Karpas-422 (cell line): ENCODE measurements at regions not wholly inside any gene's neighbourhood (a gene's known extent, or its start where the extent isn't known, plus 50 kb on each side); places are given as distances from the start of the nearest gene placed in this dataset.

Experiments used
- DNase-seq: peaks from one replicate; pipeline ENCODE4 v3.0.0-alpha.2; 2015
- H2AFZ ChIP-seq: fragments of 200-600 bp; sonication (generic); 2 replicates; pipeline ENCODE4 v1.6.1; 2014; ENCODE audit warnings: antibody characterized with exemption, low read length, mixed read lengths
- H3K27ac ChIP-seq: fragments of 200-600 bp; sonication (generic); 2 replicates; pipeline ENCODE4 v1.5.1; 2014; ENCODE audit warnings: mild to moderate bottlenecking, low read length, moderate library complexity
- H3K27me3 ChIP-seq: fragments of 200-600 bp; sonication (generic); 2 replicates; pipeline ENCODE4 v1.6.1; 2014; ENCODE audit warnings: low read length, mixed read lengths
- H3K36me3 ChIP-seq: fragments of 200-600 bp; sonication (generic); 2 replicates; pipeline ENCODE4 v1.6.1; 2014; ENCODE audit warnings: low read length, mixed read lengths; ENCODE audit not compliant: insufficient read depth
- H3K4me1 ChIP-seq: fragments of 200-600 bp; sonication (generic); 2 replicates; pipeline ENCODE4 v1.6.1; 2014; ENCODE audit warnings: mild to moderate bottlenecking, low read length, mixed read lengths
- H3K4me2 ChIP-seq: fragments of 200-600 bp; sonication (generic); 2 replicates; pipeline ENCODE4 v1.6.1; 2014; ENCODE audit warnings: low read length, low read depth, mild to moderate bottlenecking; ENCODE audit not compliant: poor library complexity, severe bottlenecking
- H3K4me3 ChIP-seq: fragments of 200-600 bp; sonication (generic); 2 replicates; pipeline ENCODE4 v1.5.1; 2014; ENCODE audit warnings: mild to moderate bottlenecking, antibody characterized with exemption, low read length, mixed read lengths
- H3K79me2 ChIP-seq: fragments of 200-600 bp; sonication (generic); 2 replicates; pipeline ENCODE4 v1.6.1; 2014; ENCODE audit warnings: mild to moderate bottlenecking, low read length, mixed read lengths
- H3K9ac ChIP-seq: fragments of 200-600 bp; sonication (generic); 2 replicates; pipeline ENCODE4 v1.6.0; 2014; ENCODE audit warnings: low read length
- H3K9me2 ChIP-seq: fragments of 200-600 bp; sonication (generic), shearing (Covaris generic); replicated peaks from 2 replicates; pipeline ENCODE4 v1.6.0; 2014; ENCODE audit warnings: mild to moderate bottlenecking, low read length, moderate library complexity; ENCODE audit not compliant: insufficient read depth
- H3K9me3 ChIP-seq: fragments of 300-700, 200-600 bp; sonication (generic); 2 replicates; pipeline ENCODE4 v1.6.1; 2014; ENCODE audit warnings: low read length, mixed read lengths
- H4K20me1 ChIP-seq: fragments of 200-600 bp; sonication (generic); 2 replicates; pipeline ENCODE4 v1.6.1; 2014; ENCODE audit warnings: mild to moderate bottlenecking, antibody characterized with exemption, low read length, low read depth; ENCODE audit not compliant: insufficient read depth

DNA sequence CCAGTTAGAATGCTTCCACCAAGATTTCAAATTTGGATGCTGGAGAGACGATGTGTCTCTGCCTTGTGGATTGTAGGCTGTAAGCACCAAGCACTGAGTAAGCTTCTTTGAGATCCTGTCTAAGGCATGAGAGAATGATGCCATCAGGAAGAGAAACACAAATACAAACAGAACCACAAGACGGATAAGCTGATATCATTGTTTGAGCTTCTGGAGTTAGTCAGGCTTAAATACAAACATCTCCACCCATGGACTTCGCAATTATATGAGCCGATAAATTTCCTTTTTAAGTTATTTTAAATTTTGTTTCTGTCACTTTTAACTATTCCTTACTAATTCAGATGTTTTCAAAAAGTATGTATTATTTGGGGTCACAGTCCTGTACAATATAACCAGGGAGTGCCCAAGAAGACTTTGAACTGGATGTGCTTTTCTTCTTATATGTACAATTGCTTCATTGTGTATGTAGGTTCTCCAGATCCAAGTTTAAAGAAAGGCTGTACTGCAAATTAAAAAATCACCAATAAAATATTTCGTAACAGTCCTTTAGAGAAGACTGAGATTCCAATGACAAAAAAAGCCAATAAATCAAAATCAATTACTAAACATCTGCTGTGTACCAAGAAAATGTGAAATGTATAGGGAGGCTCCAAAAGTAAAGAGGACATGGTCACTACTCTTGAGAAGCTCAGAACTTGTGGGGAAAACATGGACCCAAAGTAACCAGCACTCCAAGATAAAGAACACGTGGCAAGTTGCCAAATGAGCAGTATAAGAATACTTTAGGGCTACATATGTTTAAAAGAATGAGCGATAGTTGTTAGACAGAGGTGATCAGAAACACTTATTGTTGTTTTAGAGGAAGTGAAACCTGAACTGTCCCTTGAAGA, 274.1 kb downstream of the ADAMTS20 start:
- Histone ChIP-seq H3K9me2 (no peaks in the 10 kb centered on the region), H3K79me2 (no peaks in the 10 kb centered on the region), H3K27me3 (no peaks in the 10 kb centered on the region), H3K4me3 (no peak overlapping the region), H4K20me1 (no peaks in the 10 kb centered on the region), H3K4me2 (no peak overlapping the region), H3K9ac (no peak overlapping the region), H2AFZ (no peak overlapping the region), H3K9me3 (no peaks in the 10 kb centered on the region), H3K4me1 (peaks cover 5% of the 10 kb centered on the region), H3K27ac (no peak overlapping the region), H3K36me3 (no peaks in the 10 kb centered on the region)
- DNase-seq: peak; percentile 43

DNA sequence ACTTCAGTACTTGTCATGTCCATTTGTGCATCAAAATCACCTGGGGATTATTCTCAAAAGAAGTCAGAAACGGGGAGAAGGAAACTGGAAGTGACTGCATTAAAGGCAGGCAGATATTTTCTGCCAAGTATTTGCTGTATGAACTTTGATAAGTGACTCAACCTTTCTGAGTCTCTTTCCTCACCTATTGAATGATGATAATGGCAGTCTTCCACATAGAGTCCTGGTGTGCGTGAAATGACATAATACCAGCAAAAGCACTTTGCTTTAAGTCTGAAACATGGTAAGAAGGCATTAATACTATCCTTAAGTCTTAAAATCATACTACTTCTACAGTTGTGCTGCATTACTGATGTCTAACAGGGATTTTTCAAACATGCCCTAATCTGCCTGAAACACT, 278.5 kb downstream of the ADAMTS20 start:
- H3K4me2 ChIP-seq: no peak overlapping the region
- H3K9me2 ChIP-seq: no peaks in the 10 kb centered on the region
- no peak overlapping the region for H2AFZ ChIP-seq

GRCh38 chr12:43271659-43272058, 280.3 kb downstream of the ADAMTS20 start:
- no peaks in the 10 kb centered on the region for H3K9me2 ChIP-seq
- H3K4me3 ChIP-seq: no peak overlapping the region
- H3K9ac ChIP-seq: no peak overlapping the region
- H3K9me3 ChIP-seq: no peaks in the 10 kb centered on the region
- H3K4me2 ChIP-seq: peak overlapping the region; percentile 44
- no peaks in the 10 kb centered on the region for H3K36me3 ChIP-seq
- peaks cover 18% of the 10 kb centered on the region for H3K4me1 ChIP-seq
- H2AFZ ChIP-seq: no peak overlapping the region
- H4K20me1 ChIP-seq: no peaks in the 10 kb centered on the region
- no peaks in the 10 kb centered on the region for H3K27me3 ChIP-seq
- no peak overlapping the region for H3K27ac ChIP-seq
- no peaks in the 10 kb centered on the region for H3K79me2 ChIP-seq
- DNase-seq: no peak

More for the DNA sequence above, 278.5 kb downstream of the ADAMTS20 start:
- H3K79me2 ChIP-seq: no peaks in the 10 kb centered on the region
- H3K27ac ChIP-seq: no peak overlapping the region
- H3K4me1 ChIP-seq: peaks cover 21% of the 10 kb centered on the region
- DNase-seq: no peak
- no peaks in the 10 kb centered on the region for H3K27me3 ChIP-seq
- no peaks in the 10 kb centered on the region for H3K9me3 ChIP-seq
- H4K20me1 ChIP-seq: no peaks in the 10 kb centered on the region
- no peak overlapping the region for H3K9ac ChIP-seq
- no peak overlapping the region for H3K4me3 ChIP-seq
- H3K36me3 ChIP-seq: no peaks in the 10 kb centered on the region

DNA sequence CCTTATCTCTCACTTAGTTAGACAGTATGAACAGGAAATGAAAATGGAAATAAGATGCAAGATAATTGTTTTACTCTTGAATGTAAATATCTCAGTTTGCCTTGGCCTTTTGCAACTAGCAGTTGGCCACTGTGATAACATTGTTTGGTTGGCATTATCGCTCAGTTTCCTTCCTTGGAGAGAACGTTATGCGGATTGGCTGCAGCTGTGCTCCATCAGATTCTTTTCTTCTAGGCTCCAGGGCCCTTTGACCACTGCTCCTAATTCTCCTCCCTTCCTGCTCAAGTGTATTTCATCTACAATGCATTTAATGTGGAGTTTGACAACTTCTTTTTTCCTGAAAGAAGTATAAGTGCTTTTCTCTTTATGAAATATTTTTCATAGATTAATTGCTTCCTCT, 284.2 kb downstream of the ADAMTS20 start:
- Histone ChIP-seq H2AFZ (no peak overlapping the region), H3K79me2 (no peaks in the 10 kb centered on the region), H3K27ac (no peak overlapping the region), H3K36me3 (no peaks in the 10 kb centered on the region), H3K9me3 (no peaks in the 10 kb centered on the region), H4K20me1 (no peaks in the 10 kb centered on the region), H3K4me2 (no peak overlapping the region), H3K4me3 (no peak overlapping the region), H3K9ac (no peak overlapping the region), H3K27me3 (no peaks in the 10 kb centered on the region), H3K4me1 (peaks cover 15% of the 10 kb centered on the region), H3K9me2 (no peaks in the 10 kb centered on the region)
- no peak for DNase-seq

DNA sequence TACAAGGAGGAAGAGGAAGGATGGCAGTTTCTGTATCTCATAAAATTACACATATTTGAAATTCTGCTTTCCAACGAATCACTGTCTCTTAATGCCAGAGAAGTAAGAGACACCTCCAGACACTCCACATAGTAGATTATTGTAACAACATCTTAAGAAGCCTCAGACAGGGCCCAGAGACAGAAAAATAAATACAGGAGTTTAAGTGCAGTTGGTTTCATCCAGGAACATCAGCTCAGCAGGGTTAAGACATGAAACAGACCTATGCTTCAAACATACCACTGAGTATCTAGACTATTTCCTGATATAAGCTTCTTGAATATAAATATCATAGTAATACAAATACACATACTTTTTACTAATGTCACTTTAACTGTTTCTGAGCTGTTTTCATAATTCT, 290.3 kb downstream of the ADAMTS20 start:
- Histone ChIP-seq H3K4me3 (no peak overlapping the region), H3K9me2 (no peaks in the 10 kb centered on the region), H3K4me1 (no peaks in the 10 kb centered on the region), H3K27me3 (no peaks in the 10 kb centered on the region), H2AFZ (no peak overlapping the region), H3K9me3 (no peaks in the 10 kb centered on the region), H3K27ac (no peak overlapping the region), H4K20me1 (no peaks in the 10 kb centered on the region), H3K36me3 (no peaks in the 10 kb centered on the region), H3K4me2 (no peak overlapping the region), H3K79me2 (no peaks in the 10 kb centered on the region), H3K9ac (no peak overlapping the region)
- DNase-seq: no peak

GRCh38 chr12:43255522-43256111, 296.4 kb downstream of the ADAMTS20 start:
- DNase-seq: no peak
- H3K27ac ChIP-seq: no peak overlapping the region
- H2AFZ ChIP-seq: no peak overlapping the region
- no peaks in the 10 kb centered on the region for H4K20me1 ChIP-seq
- H3K9me3 ChIP-seq: no peaks in the 10 kb centered on the region
- no peaks in the 10 kb centered on the region for H3K36me3 ChIP-seq
- H3K9me2 ChIP-seq: no peaks in the 10 kb centered on the region
- no peak overlapping the region for H3K4me3 ChIP-seq
- H3K4me1 ChIP-seq: no peaks in the 10 kb centered on the region
- H3K4me2 ChIP-seq: no peak overlapping the region
- no peaks in the 10 kb centered on the region for H3K27me3 ChIP-seq
- no peak overlapping the region for H3K9ac ChIP-seq
- H3K79me2 ChIP-seq: no peaks in the 10 kb centered on the region

- H3K4me3 ChIP-seq: no peak overlapping the region
These were observed 299.4 kb downstream of the ADAMTS20 start for GRCh38 chr12:43252585-43252984.

GRCh38 chr12:43245947-43246346, 306.1 kb downstream of the ADAMTS20 start:
- Histone ChIP-seq H3K9me3 (no peaks in the 10 kb centered on the region), H3K27me3 (no peaks in the 10 kb centered on the region), H4K20me1 (no peaks in the 10 kb centered on the region), H3K27ac (no peak overlapping the region), H3K79me2 (no peaks in the 10 kb centered on the region), H3K9me2 (no peaks in the 10 kb centered on the region), H3K36me3 (no peaks in the 10 kb centered on the region), H3K4me1 (no peaks in the 10 kb centered on the region), H3K4me3 (no peak overlapping the region), H3K4me2 (no peak overlapping the region), H2AFZ (no peak overlapping the region), H3K9ac (no peak overlapping the region)
- DNase-seq: no peak

More at GRCh38 chr12:43252585-43252984, 299.4 kb downstream of the ADAMTS20 start:
- no peak overlapping the region for H3K27ac ChIP-seq
- H3K9ac ChIP-seq: no peak overlapping the region
- H4K20me1 ChIP-seq: no peaks in the 10 kb centered on the region
- no peaks in the 10 kb centered on the region for H3K79me2 ChIP-seq
- H3K36me3 ChIP-seq: no peaks in the 10 kb centered on the region
- no peak overlapping the region for H3K4me2 ChIP-seq
- H3K9me3 ChIP-seq: no peaks in the 10 kb centered on the region
- no peak overlapping the region for H2AFZ ChIP-seq
- DNase-seq: no peak
- H3K9me2 ChIP-seq: no peaks in the 10 kb centered on the region
- H3K27me3 ChIP-seq: no peaks in the 10 kb centered on the region
- no peaks in the 10 kb centered on the region for H3K4me1 ChIP-seq
